PFSK-1 (cell line): ENCODE measurements at regions not wholly inside any gene's neighbourhood (a gene's known extent, or its start where the extent isn't known, plus 50 kb on each side); places are given as distances from the start of the nearest gene placed in this dataset.

Experiments
- POLR2AphosphoS5 ChIP-seq: IDR thresholded peaks from 2 replicates; pipeline ENCODE4 v1.6.1; 2012; ENCODE audit warnings: low read depth, mild to moderate bottlenecking, control low read depth, low read length, moderate library complexity
- SIN3A ChIP-seq: IDR thresholded peaks from 2 replicates; pipeline ENCODE4 v1.6.1; 2012; ENCODE audit warnings: mild to moderate bottlenecking, low read length, moderate library complexity, borderline replicate concordance; ENCODE audit not compliant: insufficient read depth
- TF ChIP-seq, protein P1 (sequence below), 2 experiments: IDR thresholded peaks; 2 replicates each; pipeline versions ENCODE4 v1.6.1 to v1.8.0; 2011 to 2012; ENCODE audit warnings: low read depth in 2 of 2, low read length in 2 of 2, control low read depth in 1 of 2, inconsistent platforms in 1 of 2, mild to moderate bottlenecking in 1 of 2, moderate library complexity in 1 of 2; ENCODE audit not compliant: insufficient read depth in 1 of 2

GRCh38 chr15:85942632-85943031 lies 137.0 kb upstream of the AGBL1 start:
- TF ChIP-seq POLR2AphosphoS5 = no peak
- no peak for TF ChIP-seq SIN3A
- TF ChIP-seq, protein P1, sequence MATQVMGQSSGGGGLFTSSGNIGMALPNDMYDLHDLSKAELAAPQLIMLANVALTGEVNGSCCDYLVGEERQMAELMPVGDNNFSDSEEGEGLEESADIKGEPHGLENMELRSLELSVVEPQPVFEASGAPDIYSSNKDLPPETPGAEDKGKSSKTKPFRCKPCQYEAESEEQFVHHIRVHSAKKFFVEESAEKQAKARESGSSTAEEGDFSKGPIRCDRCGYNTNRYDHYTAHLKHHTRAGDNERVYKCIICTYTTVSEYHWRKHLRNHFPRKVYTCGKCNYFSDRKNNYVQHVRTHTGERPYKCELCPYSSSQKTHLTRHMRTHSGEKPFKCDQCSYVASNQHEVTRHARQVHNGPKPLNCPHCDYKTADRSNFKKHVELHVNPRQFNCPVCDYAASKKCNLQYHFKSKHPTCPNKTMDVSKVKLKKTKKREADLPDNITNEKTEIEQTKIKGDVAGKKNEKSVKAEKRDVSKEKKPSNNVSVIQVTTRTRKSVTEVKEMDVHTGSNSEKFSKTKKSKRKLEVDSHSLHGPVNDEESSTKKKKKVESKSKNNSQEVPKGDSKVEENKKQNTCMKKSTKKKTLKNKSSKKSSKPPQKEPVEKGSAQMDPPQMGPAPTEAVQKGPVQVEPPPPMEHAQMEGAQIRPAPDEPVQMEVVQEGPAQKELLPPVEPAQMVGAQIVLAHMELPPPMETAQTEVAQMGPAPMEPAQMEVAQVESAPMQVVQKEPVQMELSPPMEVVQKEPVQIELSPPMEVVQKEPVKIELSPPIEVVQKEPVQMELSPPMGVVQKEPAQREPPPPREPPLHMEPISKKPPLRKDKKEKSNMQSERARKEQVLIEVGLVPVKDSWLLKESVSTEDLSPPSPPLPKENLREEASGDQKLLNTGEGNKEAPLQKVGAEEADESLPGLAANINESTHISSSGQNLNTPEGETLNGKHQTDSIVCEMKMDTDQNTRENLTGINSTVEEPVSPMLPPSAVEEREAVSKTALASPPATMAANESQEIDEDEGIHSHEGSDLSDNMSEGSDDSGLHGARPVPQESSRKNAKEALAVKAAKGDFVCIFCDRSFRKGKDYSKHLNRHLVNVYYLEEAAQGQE (IDR thresholded peaks at IDR 0.05; ENCODE audit: insufficient read depth in 1 of 2, low read depth in 2 of 2, low read length in 2 of 2) = no peak
